Fibroblast of lung (primary cell): ENCODE measurements at regions not wholly inside any gene's neighbourhood (a gene's known extent, or its start where the extent isn't known, plus 50 kb on each side); places are given as distances from the start of the nearest gene placed in this dataset.
A peak's percentile ranks its signal among the peaks of the same experiment; 100 is the strongest.

Experiments used
- DNase-seq, 2 donors: peaks; one replicate each; pipeline versions ENCODE4 v3.0.0 to v3.0.0-alpha.2; 2010; ENCODE audit warnings: low read depth in 2 of 2
- H2AFZ ChIP-seq: 2 replicates; pipeline ENCODE4 v1.5.1; 2012; ENCODE audit warnings: low read length, control low read depth, inconsistent platforms
- H3K27ac ChIP-seq: 2 replicates; pipeline ENCODE4 v1.5.1; 2011; ENCODE audit warnings: low read length, control low read depth; ENCODE audit not compliant: insufficient read depth
- H3K27me3 ChIP-seq: 2 replicates; pipeline ENCODE4 v1.5.1; 2011; ENCODE audit warnings: mild to moderate bottlenecking, low read length; ENCODE audit not compliant: control insufficient read depth, insufficient read depth
- H3K36me3 ChIP-seq: 2 replicates; pipeline ENCODE4 v1.5.1; 2011; ENCODE audit warnings: low read length; ENCODE audit not compliant: control insufficient read depth, insufficient read depth
- H3K4me1 ChIP-seq: 2 replicates; pipeline ENCODE4 v1.5.1; 2011; ENCODE audit warnings: low read length; ENCODE audit not compliant: control insufficient read depth, insufficient read depth; ENCODE audit errors: extremely low read depth
- H3K4me2 ChIP-seq: 2 replicates; pipeline ENCODE4 v1.5.1; 2011; ENCODE audit warnings: low read length, control low read depth; ENCODE audit not compliant: insufficient read depth; ENCODE audit errors: extremely low read depth
- H3K4me3 ChIP-seq, 4 experiments: fragments of 200-600 bp in 1 of 4; sonication (generic) in 1 of 4; replicated peaks in 1 of 4; 2 replicates each; pipeline ENCODE4 v1.5.1; 2011 to 2016; ENCODE audit warnings: low read length in 4 of 4, low read depth in 3 of 4, mild to moderate bottlenecking in 3 of 4, control low read depth in 2 of 4, inconsistent platforms in 1 of 4, mixed read lengths in 1 of 4; ENCODE audit not compliant: insufficient read depth in 1 of 4; ENCODE audit errors: control extremely low read depth in 1 of 4
- H3K79me2 ChIP-seq: 2 replicates; pipeline ENCODE4 v1.5.1; 2012; ENCODE audit warnings: mild to moderate bottlenecking, low read length, inconsistent platforms; ENCODE audit not compliant: control insufficient read depth, insufficient read depth
- H3K9ac ChIP-seq: 2 replicates; pipeline ENCODE4 v1.5.1; 2011; ENCODE audit warnings: mild to moderate bottlenecking, low read length, control low read depth; ENCODE audit not compliant: insufficient read depth
- H3K9me3 ChIP-seq: 2 replicates; pipeline ENCODE4 v1.5.1; 2012; ENCODE audit warnings: low read depth, low read length; ENCODE audit not compliant: control insufficient read depth, insufficient read depth
- H4K20me1 ChIP-seq: 2 replicates; pipeline ENCODE4 v1.5.1; 2011; ENCODE audit warnings: low read length; ENCODE audit not compliant: control insufficient read depth, insufficient read depth; ENCODE audit errors: extremely low read depth
- EZH2 ChIP-seq: IDR thresholded peaks from 2 replicates; pipeline ENCODE4 v1.5.1; 2012; ENCODE audit warnings: low read length, control low read depth, mild to moderate bottlenecking; ENCODE audit errors: missing control alignments
- TF ChIP-seq, protein P1 (sequence below), 2 donors: IDR thresholded peaks in 1 of 2; conservative IDR thresholded peaks in 1 of 2; 1 replicate in 1 of 2; 2 replicates in 1 of 2; pipeline ENCODE4 v1.5.1; 2011 to 2012; ENCODE audit warnings: low read length in 2 of 2, control low read depth in 1 of 2, inconsistent platforms in 1 of 2, low read depth in 1 of 2, mild to moderate bottlenecking in 1 of 2

DNA sequence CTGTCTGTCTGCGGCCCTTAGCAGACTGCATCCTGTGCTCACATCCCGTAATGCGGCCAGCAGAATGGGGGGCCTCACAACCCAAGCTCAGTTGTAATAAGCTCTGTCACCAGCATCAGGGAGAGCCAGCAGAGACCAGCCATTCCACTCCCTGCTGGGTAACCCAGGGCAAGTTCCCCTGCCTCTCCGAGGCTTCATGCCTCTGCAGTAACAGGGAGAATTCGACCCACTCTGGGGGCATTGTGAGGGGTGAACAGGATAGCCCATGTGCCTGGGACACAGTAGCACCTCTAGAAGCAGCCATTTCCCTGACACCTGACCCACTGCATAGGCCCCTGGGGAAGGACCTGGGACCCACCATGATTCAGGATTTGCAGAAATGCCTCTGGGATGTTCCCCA is 461.2 kb downstream of the MATN1 start:
- Histone ChIP-seq H3K9me3 (no peaks in the 10 kb centered on the region), H3K27ac (no peak overlapping the region), H3K4me1 (no peaks in the 10 kb centered on the region), H3K79me2 (no peaks in the 10 kb centered on the region), H4K20me1 (no peaks in the 10 kb centered on the region), H2AFZ (no peak overlapping the region), H3K4me3 (no peak overlapping the region), H3K27me3 (no peaks in the 10 kb centered on the region), H3K4me2 (no peak overlapping the region), H3K9ac (no peak overlapping the region), H3K36me3 (no peaks in the 10 kb centered on the region)
- DNase-seq, result no peak
- TF ChIP-seq EZH2, result no peak
- TF ChIP-seq, protein P1, sequence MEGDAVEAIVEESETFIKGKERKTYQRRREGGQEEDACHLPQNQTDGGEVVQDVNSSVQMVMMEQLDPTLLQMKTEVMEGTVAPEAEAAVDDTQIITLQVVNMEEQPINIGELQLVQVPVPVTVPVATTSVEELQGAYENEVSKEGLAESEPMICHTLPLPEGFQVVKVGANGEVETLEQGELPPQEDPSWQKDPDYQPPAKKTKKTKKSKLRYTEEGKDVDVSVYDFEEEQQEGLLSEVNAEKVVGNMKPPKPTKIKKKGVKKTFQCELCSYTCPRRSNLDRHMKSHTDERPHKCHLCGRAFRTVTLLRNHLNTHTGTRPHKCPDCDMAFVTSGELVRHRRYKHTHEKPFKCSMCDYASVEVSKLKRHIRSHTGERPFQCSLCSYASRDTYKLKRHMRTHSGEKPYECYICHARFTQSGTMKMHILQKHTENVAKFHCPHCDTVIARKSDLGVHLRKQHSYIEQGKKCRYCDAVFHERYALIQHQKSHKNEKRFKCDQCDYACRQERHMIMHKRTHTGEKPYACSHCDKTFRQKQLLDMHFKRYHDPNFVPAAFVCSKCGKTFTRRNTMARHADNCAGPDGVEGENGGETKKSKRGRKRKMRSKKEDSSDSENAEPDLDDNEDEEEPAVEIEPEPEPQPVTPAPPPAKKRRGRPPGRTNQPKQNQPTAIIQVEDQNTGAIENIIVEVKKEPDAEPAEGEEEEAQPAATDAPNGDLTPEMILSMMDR (conservative IDR thresholded peaks at IDR 0.05 in 1 of 2, IDR thresholded peaks at IDR 0.05 in 1 of 2; ENCODE audit: low read depth in 1 of 2, low read length in 2 of 2), result no peak

- Histone ChIP-seq H3K79me2 (no peaks in the 10 kb centered on the region), H2AFZ (no peak overlapping the region), H4K20me1 (no peaks in the 10 kb centered on the region), H3K27ac (no peak overlapping the region), H3K36me3 (no peaks in the 10 kb centered on the region), H3K27me3 (no peaks in the 10 kb centered on the region), H3K9me3 (no peaks in the 10 kb centered on the region), H3K4me1 (no peaks in the 10 kb centered on the region), H3K9ac (no peak overlapping the region), H3K4me2 (no peak overlapping the region), H3K4me3 (no peak overlapping the region)
- no peak for TF ChIP-seq EZH2
- TF ChIP-seq, protein P1 (conservative IDR thresholded peaks at IDR 0.05 in 1 of 2, IDR thresholded peaks at IDR 0.05 in 1 of 2; ENCODE audit: low read depth in 1 of 2, low read length in 2 of 2), result no peak
- no peak for DNase-seq
Measured at GRCh38 chr1:30260318-30260717, 463.1 kb downstream of the MATN1 start.

DNA sequence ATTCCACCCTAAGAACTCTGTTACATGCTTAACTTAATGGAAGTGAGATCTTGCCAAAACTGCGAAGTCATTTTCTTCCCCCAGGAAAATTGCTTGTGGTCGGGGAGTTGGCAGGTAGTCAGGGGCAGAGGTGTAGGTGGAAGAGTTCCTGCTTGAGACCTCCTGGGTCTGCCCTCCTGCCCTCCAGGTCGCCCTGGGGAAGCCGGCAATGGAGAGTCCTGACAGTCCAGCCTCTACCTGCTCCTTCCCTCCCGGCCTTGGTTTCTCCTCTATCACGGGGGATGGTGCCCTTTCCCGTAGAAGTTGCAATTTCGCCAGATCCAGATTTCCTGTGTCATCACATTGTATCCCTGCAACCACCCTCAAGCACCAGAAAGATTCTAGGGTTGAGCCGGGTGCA is 463.8 kb downstream of the MATN1 start:
- no peak overlapping the region for H3K9ac ChIP-seq
- H3K79me2 ChIP-seq, result no peaks in the 10 kb centered on the region
- H3K27me3 ChIP-seq, result no peaks in the 10 kb centered on the region
- no peak overlapping the region for H3K4me3 ChIP-seq
- no peak overlapping the region for H3K4me2 ChIP-seq
- H4K20me1 ChIP-seq, result no peaks in the 10 kb centered on the region
- no peaks in the 10 kb centered on the region for H3K9me3 ChIP-seq
- TF ChIP-seq, protein P1 (conservative IDR thresholded peaks at IDR 0.05 in 1 of 2, IDR thresholded peaks at IDR 0.05 in 1 of 2; ENCODE audit: low read depth in 1 of 2, low read length in 2 of 2), result no peak
- no peak for TF ChIP-seq EZH2
- H3K36me3 ChIP-seq, result no peaks in the 10 kb centered on the region
- H3K27ac ChIP-seq, result no peak overlapping the region
- H3K4me1 ChIP-seq, result no peaks in the 10 kb centered on the region
- no peak overlapping the region for H2AFZ ChIP-seq
- peak in 1 of 2 donors; percentile 7 for DNase-seq
